Esophagus muscularis mucosa (tissue), 4 donors: ENCODE measurements at regions not wholly inside any gene's neighbourhood (a gene's known extent, or its start where the extent isn't known, plus 50 kb on each side); places are given as distances from the start of the nearest gene placed in this dataset.

Experiments used
- DNase-seq: peaks from one replicate; pipeline ENCODE4 v3.0.0-alpha.2; 2017; ENCODE audit errors: extremely low spot score
- H3K27ac ChIP-seq, 4 donors: fragments of 200-600 bp; sonication (generic); replicated peaks in 1 of 4; 1 replicate in 3 of 4; 2 replicates in 1 of 4; pipeline ENCODE4 v1.5.1; 2016 to 2019; ENCODE audit warnings: mild to moderate bottlenecking in 1 of 4
- H3K27me3 ChIP-seq, 4 donors: fragments of 200-600 bp; sonication (generic); one replicate each; pipeline versions ENCODE4 v1.5.1 to v1.6.0; 2016 to 2019
- H3K36me3 ChIP-seq, 4 donors: fragments of 200-600 bp; sonication (generic); one replicate each; pipeline ENCODE4 v1.5.1; 2016 to 2019
- H3K4me1 ChIP-seq, 4 donors: fragments of 200-600 bp; sonication (generic); one replicate each; pipeline ENCODE4 v1.5.1; 2016 to 2019
- H3K4me3 ChIP-seq, 4 donors: fragments of 200-600 bp; sonication (generic); 1 replicate in 2 of 4; 2 replicates in 2 of 4; pipeline ENCODE4 v1.5.1; 2016 to 2019; ENCODE audit warnings: mild to moderate bottlenecking in 4 of 4, moderate library complexity in 1 of 4
- H3K9me3 ChIP-seq, 4 donors: fragments of 200-600 bp; sonication (generic); 1 replicate in 3 of 4; 2 replicates in 1 of 4; pipeline ENCODE4 v1.5.1; 2016 to 2019
- CTCF ChIP-seq, 3 experiments: fragments of 200-600 bp in 2 of 3; fragments of 450-650 bp in 1 of 3; sonication (generic) in 2 of 3; IDR thresholded peaks; one replicate each; pipeline ENCODE4 v1.5.1; 2017 to 2019; ENCODE audit warnings: antibody characterized with exemption in 3 of 3, mild to moderate bottlenecking in 2 of 3, moderate library complexity in 1 of 3
- EP300 ChIP-seq: sonication (generic); formaldehyde crosslinking; IDR thresholded peaks from one replicate; pipeline ENCODE4 v1.6.1; 2017; ENCODE audit warnings: antibody characterized with exemption
- POLR2A ChIP-seq: fragments of 450-650 bp; IDR thresholded peaks from one replicate; pipeline ENCODE4 v1.6.1; 2017; ENCODE audit warnings: antibody characterized with exemption, moderate library complexity, mild to moderate bottlenecking, low read depth
- POLR2AphosphoS5 ChIP-seq, 2 donors: sonication (generic); formaldehyde crosslinking; IDR thresholded peaks; one replicate each; pipeline ENCODE4 v1.6.1; 2017; ENCODE audit warnings: antibody characterized with exemption in 2 of 2
- WGBS: methylation state at CpG from one replicate; pipeline ENCODE4 v1.1.5; 2018; 5-methylcytosine and 5-hydroxymethylcytosine counted together
- intact Hi-C: fragments of 100-400 bp; cut with DNase I; formaldehyde crosslinking; loops from one replicate; pipeline ENCODE4 v1.15.1; 2023

GRCh38 chr7:46383605-46384004, 462.5 kb upstream of the IGFBP3 start:
- H3K4me1 ChIP-seq = no peaks in the 10 kb centered on the region
- DNase-seq = no peak
- no peak overlapping the region for H3K27ac ChIP-seq
- no peaks in the 10 kb centered on the region for H3K27me3 ChIP-seq
- TF ChIP-seq CTCF (IDR thresholded peaks at IDR 0.05) (no peak), EP300 (no peak), POLR2A (no peak), POLR2AphosphoS5 (IDR thresholded peaks at IDR 0.05) (no peak)
- no peak overlapping the region for H3K4me3 ChIP-seq
- 71% methylated on average over 2 of the region's 2 CpGs for WGBS
- peaks cover 0 to 5% (median 0%) of the 10 kb centered on the region in 4 donors for H3K9me3 ChIP-seq
- no peaks in the 10 kb centered on the region for H3K36me3 ChIP-seq
- intact Hi-C loops = no loop called here

DNA sequence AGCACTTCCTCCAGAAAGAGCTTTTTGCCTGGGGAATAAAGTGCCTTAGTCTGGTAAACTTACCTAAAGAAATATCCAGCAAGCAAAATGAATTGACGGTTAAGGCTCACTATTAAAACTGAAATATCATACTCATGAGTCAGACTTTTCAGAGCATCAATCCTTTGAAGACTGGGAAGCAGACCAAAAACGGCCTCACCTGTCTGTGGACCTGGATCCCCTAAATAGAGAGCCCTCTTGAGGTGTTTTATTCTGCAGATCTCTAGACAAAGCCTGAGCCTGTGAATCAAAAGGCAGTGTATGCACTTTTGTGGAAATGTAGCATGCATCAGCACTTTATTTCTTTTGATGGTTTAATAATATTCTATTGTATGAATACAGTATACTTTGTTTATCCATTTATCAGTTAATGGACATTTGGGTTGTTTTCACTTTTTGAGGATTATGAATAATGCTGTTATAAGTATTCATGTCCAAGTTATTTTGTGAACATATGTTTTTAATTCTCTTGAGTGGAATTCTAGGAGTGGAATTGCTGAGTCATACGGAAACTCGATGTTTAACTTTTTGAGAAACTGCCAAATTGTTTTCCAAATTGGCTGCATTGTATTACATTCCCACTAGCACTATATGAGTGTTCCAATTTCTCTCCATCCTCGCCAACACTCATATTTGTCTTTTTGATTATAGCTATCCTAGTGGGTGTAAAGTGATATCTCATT, 449.0 kb upstream of the IGFBP3 start:
- 40% methylated on average over 5 of the region's 5 CpGs for WGBS
- Histone ChIP-seq H3K27me3 (no peaks in the 10 kb centered on the region), H3K4me3 (no peak overlapping the region), H3K36me3 (no peaks in the 10 kb centered on the region), H3K4me1 (no peaks in the 10 kb centered on the region), H3K9me3 (no peaks in the 10 kb centered on the region), H3K27ac (no peak overlapping the region)
- no peak for DNase-seq
- no peak for TF ChIP-seq CTCF (IDR thresholded peaks at IDR 0.05)
- no peak for TF ChIP-seq POLR2A
- TF ChIP-seq POLR2AphosphoS5 (IDR thresholded peaks at IDR 0.05) = no peak
- no peak for TF ChIP-seq EP300
- intact Hi-C loops = no loop called here

GRCh38 chr7:46368871-46369270, 447.8 kb upstream of the IGFBP3 start:
- Histone ChIP-seq H3K4me1 (no peaks in the 10 kb centered on the region), H3K27ac (no peak overlapping the region), H3K27me3 (no peaks in the 10 kb centered on the region), H3K4me3 (no peak overlapping the region), H3K9me3 (no peaks in the 10 kb centered on the region), H3K36me3 (no peaks in the 10 kb centered on the region)
- intact Hi-C loops = no loop called here
- no peak for TF ChIP-seq POLR2A
- no peak for TF ChIP-seq EP300
- no peak for TF ChIP-seq POLR2AphosphoS5 (IDR thresholded peaks at IDR 0.05)
- WGBS = 100% methylated on average over 1 of the region's 1 CpG
- DNase-seq = no peak

DNA sequence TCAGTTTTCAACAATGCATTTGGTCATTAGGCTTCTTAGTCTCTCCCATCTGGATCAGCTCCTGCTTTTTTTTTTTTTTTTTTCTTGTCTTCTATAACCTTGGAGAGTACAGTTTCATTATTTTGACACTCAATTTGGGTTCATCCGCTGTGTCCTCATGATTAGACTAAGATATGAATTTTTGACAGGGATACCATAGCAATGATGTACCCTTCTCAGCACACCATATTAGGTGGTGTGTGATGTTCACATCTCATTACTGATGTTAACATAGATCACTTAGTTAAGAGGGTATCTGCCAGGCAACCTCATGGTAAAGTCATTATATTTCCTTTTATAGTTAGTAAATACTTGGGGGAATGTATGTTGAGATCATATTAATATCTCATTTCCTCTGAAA, 445.5 kb upstream of the IGFBP3 start:
- Histone ChIP-seq H3K4me3 (no peak overlapping the region), H3K9me3 (no peaks in the 10 kb centered on the region), H3K27me3 (no peaks in the 10 kb centered on the region), H3K36me3 (no peaks in the 10 kb centered on the region), H3K4me1 (no peaks in the 10 kb centered on the region), H3K27ac (no peak overlapping the region)
- TF ChIP-seq CTCF (IDR thresholded peaks at IDR 0.05) (no peak), EP300 (no peak), POLR2A (no peak), POLR2AphosphoS5 (IDR thresholded peaks at IDR 0.05) (no peak)
- 100% methylated on average over 1 of the region's 1 CpG for WGBS
- DNase-seq = no peak
- intact Hi-C loops = no loop called here

DNA sequence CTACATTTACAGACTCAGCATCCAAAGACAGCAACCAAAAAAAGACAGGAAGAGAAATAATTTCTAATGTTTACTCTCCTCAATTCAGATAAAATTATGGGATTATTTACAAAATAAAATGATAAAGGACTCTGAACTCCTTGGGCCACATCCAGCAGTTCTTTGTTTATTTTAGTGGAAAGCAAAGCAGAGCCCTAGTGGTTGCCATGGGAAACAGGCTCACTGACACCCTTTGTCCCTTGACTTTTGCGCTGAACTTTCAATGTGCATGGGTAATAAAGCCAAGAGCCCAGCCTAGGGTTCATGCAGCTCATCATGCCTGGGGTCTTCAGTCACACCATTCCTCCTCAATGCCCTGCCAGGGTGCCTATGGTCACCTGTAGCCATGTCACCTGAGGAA, 442.6 kb upstream of the IGFBP3 start:
- Histone ChIP-seq H3K36me3 (no peaks in the 10 kb centered on the region), H3K4me3 (no peak overlapping the region), H3K4me1 (no peaks in the 10 kb centered on the region), H3K27me3 (no peaks in the 10 kb centered on the region), H3K9me3 (no peaks in the 10 kb centered on the region), H3K27ac (no peak overlapping the region)
- 85% methylated on average over 1 of the region's 1 CpG for WGBS
- TF ChIP-seq CTCF (IDR thresholded peaks at IDR 0.05) = no peak
- no peak for TF ChIP-seq POLR2A
- no peak for TF ChIP-seq POLR2AphosphoS5 (IDR thresholded peaks at IDR 0.05)
- no peak for DNase-seq
- intact Hi-C loops = no loop called here
